Activated CD4-positive, alpha-beta memory T cell treated with anti-CD3 and anti-CD28 coated beads, Interleukin-2, amount 10 ng/mL, durations not matched to agents 7 days and 5 days (primary cell): ENCODE measurements at regions not wholly inside any gene's neighbourhood (a gene's known extent, or its start where the extent isn't known, plus 50 kb on each side); places are given as distances from the start of the nearest gene placed in this dataset.
A peak's percentile ranks its signal among the peaks of the same experiment; 100 is the strongest.
"Not testable (repeated sequence)": the region's sequence is repeated elsewhere in the genome, so short reads cannot be mapped to it uniquely, and the experiment has no call there.

Experiments used
- CTCF ChIA-PET: fragments of 350-600 bp; sonication (Branson Sonifier 250); formaldehyde crosslinking; loops from one replicate; lab custom pipeline; 2021; ENCODE audit warnings: antibody characterized with exemption, inconsistent platforms; lab: Charles Lee
- POLR2A ChIA-PET: fragments of 350-600 bp; sonication (Branson Sonifier 250); formaldehyde crosslinking; loops from one replicate; lab custom pipeline; 2021; ENCODE audit warnings: antibody characterized with exemption; lab: Charles Lee
- DNase-seq: peaks from one replicate; pipeline ENCODE4 v3.0.0-alpha.2; 2020
- H3K27ac Mint-ChIP-seq: one replicate; pipeline ENCODE4 v1.8.0; 2021; ENCODE audit warnings: mild to moderate bottlenecking, mixed read lengths
- H3K27me3 Mint-ChIP-seq: one replicate; pipeline ENCODE4 v1.8.0; 2021; ENCODE audit warnings: mixed read lengths
- H3K36me3 Mint-ChIP-seq: one replicate; pipeline ENCODE4 v1.8.0; 2021; ENCODE audit warnings: low read depth, mixed read lengths
- H3K4me1 Mint-ChIP-seq: one replicate; pipeline ENCODE4 v1.8.0; 2021; ENCODE audit warnings: mixed read lengths
- H3K4me3 Mint-ChIP-seq: one replicate; pipeline ENCODE4 v1.8.0; 2021; ENCODE audit warnings: mild to moderate bottlenecking, mixed read lengths
- H3K9me3 Mint-ChIP-seq: one replicate; pipeline ENCODE4 v1.8.0; 2021; ENCODE audit warnings: mixed read lengths

- H3K27ac Mint-ChIP-seq: no peak overlapping the region
- no peak for DNase-seq
- no peaks in the 10 kb centered on the region for H3K36me3 Mint-ChIP-seq
- H3K4me1 Mint-ChIP-seq: no peaks in the 10 kb centered on the region
- peaks cover 3% of the 10 kb centered on the region for H3K27me3 Mint-ChIP-seq
- ChIA-PET POLR2A (no interaction called here), CTCF (no interaction called here)
- no peak overlapping the region for H3K4me3 Mint-ChIP-seq
- H3K9me3 Mint-ChIP-seq: no peaks in the 10 kb centered on the region
These were observed 61.4 kb upstream of the PAX7 start for GRCh38 chr1:18569251-18569650.

GRCh38 chr1:18569811-18570545, 60.7 kb upstream of the PAX7 start:
- H3K9me3 Mint-ChIP-seq: no peaks in the 10 kb centered on the region
- H3K27ac Mint-ChIP-seq: no peak overlapping the region
- no peak for DNase-seq
- peaks cover 3% of the 10 kb centered on the region for H3K27me3 Mint-ChIP-seq
- H3K4me3 Mint-ChIP-seq: no peak overlapping the region
- CTCF ChIA-PET: no interaction called here
- H3K36me3 Mint-ChIP-seq: no peaks in the 10 kb centered on the region
- POLR2A ChIA-PET: no interaction called here
- H3K4me1 Mint-ChIP-seq: no peaks in the 10 kb centered on the region

DNA sequence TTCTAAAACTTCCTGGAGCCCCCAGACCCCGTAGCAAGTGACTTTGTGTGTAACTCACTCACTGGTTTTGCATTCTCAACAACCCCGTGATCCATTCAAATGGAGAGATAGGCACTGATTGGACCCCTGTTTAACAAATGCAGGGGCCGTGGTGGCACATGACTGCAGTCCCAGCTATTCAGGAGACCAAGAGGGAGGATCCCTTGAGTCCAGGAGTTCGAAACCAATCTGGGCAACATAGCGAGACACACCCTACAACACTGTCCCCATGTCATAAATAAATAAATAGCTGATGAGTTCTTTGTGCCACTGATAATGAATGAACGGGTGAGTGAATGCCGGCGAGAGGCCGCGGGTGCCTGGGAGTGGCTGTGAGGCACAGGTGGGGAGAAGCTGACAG, 59.4 kb upstream of the PAX7 start:
- no peak overlapping the region for H3K4me3 Mint-ChIP-seq
- no peaks in the 10 kb centered on the region for H3K36me3 Mint-ChIP-seq
- H3K9me3 Mint-ChIP-seq: no peaks in the 10 kb centered on the region
- H3K27ac Mint-ChIP-seq: no peak overlapping the region
- no peak for DNase-seq
- H3K4me1 Mint-ChIP-seq: no peaks in the 10 kb centered on the region
- CTCF ChIA-PET: no interaction called here
- POLR2A ChIA-PET: no interaction called here
- peaks cover 3% of the 10 kb centered on the region for H3K27me3 Mint-ChIP-seq

GRCh38 chr1:18572022-18572880, 58.4 kb upstream of the PAX7 start:
- DNase-seq: no peak
- Mint-ChIP-seq H3K27ac (no peak overlapping the region), H3K27me3 (peaks cover 3% of the 10 kb centered on the region), H3K9me3 (no peaks in the 10 kb centered on the region), H3K4me1 (no peaks in the 10 kb centered on the region), H3K4me3 (no peak overlapping the region), H3K36me3 (no peaks in the 10 kb centered on the region)
- CTCF ChIA-PET: no interaction called here
- POLR2A ChIA-PET: no interaction called here

GRCh38 chr1:18573170-18573569, 57.5 kb upstream of the PAX7 start:
- Mint-ChIP-seq H3K4me1 (no peaks in the 10 kb centered on the region), H3K4me3 (no peak overlapping the region), H3K27ac (no peak overlapping the region), H3K9me3 (no peaks in the 10 kb centered on the region), H3K27me3 (peaks cover 3% of the 10 kb centered on the region), H3K36me3 (no peaks in the 10 kb centered on the region)
- CTCF ChIA-PET: no interaction called here
- no peak for DNase-seq
- POLR2A ChIA-PET: no interaction called here

DNA sequence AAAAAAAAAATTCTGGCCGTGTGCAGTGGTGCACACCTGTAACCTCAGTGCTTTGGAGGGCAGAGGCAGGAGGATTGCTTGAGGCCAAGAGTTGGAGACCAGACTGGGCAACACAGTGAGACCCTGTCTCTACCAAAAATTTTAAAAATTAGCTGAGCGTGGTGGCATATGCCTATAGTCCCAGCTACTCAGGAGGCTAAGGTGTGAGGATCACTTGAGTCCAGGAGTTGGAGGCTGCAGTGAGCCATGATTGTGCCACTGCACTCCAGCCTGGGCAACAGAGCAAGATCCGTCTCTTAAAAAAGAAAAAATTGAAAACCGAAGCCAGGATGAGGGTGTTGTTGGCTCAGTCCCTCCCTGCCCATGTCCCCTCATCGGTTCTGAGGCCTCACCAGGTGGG, 55.9 kb upstream of the PAX7 start:
- ChIA-PET POLR2A (no interaction called here), CTCF (interaction anchor here (1.0 to 3.7 kb wide), 8 partner anchors 10 to 29 kb away, joined by 3 to 30 read pairs (median 5); no protein-coding TSS in a partner anchor)
- DNase-seq: no peak
- Mint-ChIP-seq H3K36me3 (no peaks in the 10 kb centered on the region), H3K27me3 (peaks cover 3% of the 10 kb centered on the region), H3K27ac (no peak overlapping the region), H3K9me3 (no peaks in the 10 kb centered on the region), H3K4me1 (no peaks in the 10 kb centered on the region), H3K4me3 (no peak overlapping the region)

GRCh38 chr1:18575620-18576019, 55.0 kb upstream of the PAX7 start:
- Mint-ChIP-seq H3K36me3 (no peaks in the 10 kb centered on the region), H3K4me1 (no peaks in the 10 kb centered on the region), H3K27me3 (peaks cover 3% of the 10 kb centered on the region), H3K9me3 (no peaks in the 10 kb centered on the region), H3K4me3 (no peak overlapping the region), H3K27ac (no peak overlapping the region)
- CTCF ChIA-PET: interaction anchor here (0.5 to 3.7 kb wide), 16 partner anchors 11 to 914 kb away, joined by 3 to 30 read pairs (median 3); no protein-coding TSS in a partner anchor
- peak; percentile 45 for DNase-seq
- POLR2A ChIA-PET: no interaction called here

- POLR2A ChIA-PET: no interaction called here
- Mint-ChIP-seq H3K27me3 (peaks cover 3% of the 10 kb centered on the region), H3K9me3 (no peaks in the 10 kb centered on the region), H3K4me1 (no peaks in the 10 kb centered on the region), H3K4me3 (no peak overlapping the region), H3K27ac (no peak overlapping the region), H3K36me3 (no peaks in the 10 kb centered on the region)
- CTCF ChIA-PET: no interaction called here
- DNase-seq: no peak
These were observed 52.4 kb upstream of the PAX7 start for GRCh38 chr1:18578271-18578670.

DNA sequence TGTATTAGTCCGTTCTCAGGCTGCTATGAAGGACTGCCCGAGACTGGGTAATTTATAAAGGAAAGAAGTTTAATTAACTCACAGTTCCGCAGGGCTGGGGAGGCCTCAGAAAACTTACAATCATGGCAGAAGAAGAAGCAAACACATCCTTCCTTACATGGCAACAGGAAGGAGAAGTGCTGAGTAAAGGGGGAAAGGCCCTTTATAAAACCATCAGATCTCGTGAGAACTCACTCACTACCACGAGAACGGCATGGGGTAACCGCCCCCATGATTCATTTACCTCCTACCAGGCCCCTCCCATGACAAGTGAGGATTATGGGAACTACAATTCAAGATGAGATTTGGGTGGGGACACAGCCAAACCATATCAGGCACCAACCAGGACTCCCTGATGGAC, 51.4 kb upstream of the PAX7 start:
- H3K27ac Mint-ChIP-seq, POLR2A ChIA-PET, DNase-seq, H3K27me3 Mint-ChIP-seq, H3K4me1 Mint-ChIP-seq, H3K36me3 Mint-ChIP-seq, H3K9me3 Mint-ChIP-seq, H3K4me3 Mint-ChIP-seq: not testable (repeated sequence)
- CTCF ChIA-PET: interaction anchor here (1.5 kb wide), 1 partner anchor 18 kb away, joined by 4 read pairs; no protein-coding TSS in a partner anchor

DNA sequence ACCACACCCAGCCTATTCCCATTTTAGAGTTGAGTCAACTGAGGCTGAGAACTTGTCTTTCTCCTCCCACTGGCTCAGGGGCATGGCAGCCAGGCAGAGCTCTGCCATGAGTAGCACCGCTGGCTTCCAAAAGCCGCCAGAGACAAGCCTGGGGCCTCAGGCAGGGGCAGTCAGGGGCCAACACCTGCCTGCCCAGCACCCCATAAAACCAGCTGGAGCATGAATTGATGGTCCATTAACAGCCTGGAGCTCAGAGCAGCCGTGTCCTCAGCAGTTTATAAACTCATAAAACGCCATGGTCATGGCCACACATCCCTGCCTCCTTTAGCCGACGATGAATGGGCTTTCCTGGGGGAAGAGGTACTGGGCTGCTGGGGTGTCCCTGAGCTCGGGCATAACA, 50.6 kb upstream of the PAX7 start:
- no peaks in the 10 kb centered on the region for H3K4me1 Mint-ChIP-seq
- CTCF ChIA-PET: interaction anchor here (1.5 to 2.2 kb wide), 2 partner anchors 16 to 17 kb away, joined by 4 to 9 read pairs; no protein-coding TSS in a partner anchor
- no peak overlapping the region for H3K27ac Mint-ChIP-seq
- no peak for DNase-seq
- H3K27me3 Mint-ChIP-seq: no peaks in the 10 kb centered on the region
- H3K36me3 Mint-ChIP-seq: no peaks in the 10 kb centered on the region
- no peak overlapping the region for H3K4me3 Mint-ChIP-seq
- POLR2A ChIA-PET: no interaction called here
- H3K9me3 Mint-ChIP-seq: no peaks in the 10 kb centered on the region

- H3K36me3 Mint-ChIP-seq: no peaks in the 10 kb centered on the region
- no peaks in the 10 kb centered on the region for H3K9me3 Mint-ChIP-seq
- H3K4me1 Mint-ChIP-seq: no peaks in the 10 kb centered on the region
- H3K4me3 Mint-ChIP-seq: no peak overlapping the region
- DNase-seq: no peak
- H3K27me3 Mint-ChIP-seq: peaks cover 2% of the 10 kb centered on the region
- POLR2A ChIA-PET: no interaction called here
- H3K27ac Mint-ChIP-seq: no peak overlapping the region
- CTCF ChIA-PET: interaction anchor here (1.1 to 2.2 kb wide), 8 partner anchors 12 to 919 kb away, joined by 3 to 9 read pairs (median 6); no protein-coding TSS in a partner anchor
These were observed 49.8 kb upstream of the PAX7 start for GRCh38 chr1:18580691-18581419.
